Choroid plexus epithelial cell (primary cell): ENCODE measurements at regions not wholly inside any gene's neighbourhood (a gene's known extent, or its start where the extent isn't known, plus 50 kb on each side); places are given as distances from the start of the nearest gene placed in this dataset.

ENCODE experiments used
- DNase-seq: peaks from one replicate; pipeline ENCODE4 v3.0.0-alpha.2; 2010; ENCODE audit warnings: low read depth
- H3K4me3 ChIP-seq: 2 replicates; pipeline ENCODE4 v1.5.1; 2011; ENCODE audit warnings: low read depth, mild to moderate bottlenecking, control low read depth, low read length, moderate library complexity
- TF ChIP-seq, protein P1 (sequence below): conservative IDR thresholded peaks from 2 replicates; pipeline ENCODE4 v1.5.1; 2011; ENCODE audit warnings: low read depth, mild to moderate bottlenecking, control low read depth, inconsistent platforms, low read length, moderate library complexity

DNA sequence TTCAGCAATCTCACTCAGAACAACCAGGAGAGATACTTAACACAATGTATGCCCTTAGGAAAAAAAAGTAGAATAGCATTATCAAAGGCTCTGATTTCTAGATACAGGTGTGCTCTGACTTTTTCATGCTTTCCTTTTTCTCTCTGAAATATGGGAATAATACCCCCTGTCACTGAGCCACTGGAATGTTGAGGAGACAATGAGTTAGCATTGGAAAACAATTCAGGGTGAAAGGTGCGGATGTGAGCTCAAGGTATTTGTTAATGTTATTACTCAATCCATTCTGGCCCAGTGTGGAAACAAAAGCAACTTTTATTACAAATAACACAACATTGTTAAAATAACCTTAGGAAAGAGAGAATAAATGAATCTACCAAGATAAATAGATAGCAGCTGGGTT is 228.0 kb downstream of the IKZF2 start:
- TF ChIP-seq, protein P1, sequence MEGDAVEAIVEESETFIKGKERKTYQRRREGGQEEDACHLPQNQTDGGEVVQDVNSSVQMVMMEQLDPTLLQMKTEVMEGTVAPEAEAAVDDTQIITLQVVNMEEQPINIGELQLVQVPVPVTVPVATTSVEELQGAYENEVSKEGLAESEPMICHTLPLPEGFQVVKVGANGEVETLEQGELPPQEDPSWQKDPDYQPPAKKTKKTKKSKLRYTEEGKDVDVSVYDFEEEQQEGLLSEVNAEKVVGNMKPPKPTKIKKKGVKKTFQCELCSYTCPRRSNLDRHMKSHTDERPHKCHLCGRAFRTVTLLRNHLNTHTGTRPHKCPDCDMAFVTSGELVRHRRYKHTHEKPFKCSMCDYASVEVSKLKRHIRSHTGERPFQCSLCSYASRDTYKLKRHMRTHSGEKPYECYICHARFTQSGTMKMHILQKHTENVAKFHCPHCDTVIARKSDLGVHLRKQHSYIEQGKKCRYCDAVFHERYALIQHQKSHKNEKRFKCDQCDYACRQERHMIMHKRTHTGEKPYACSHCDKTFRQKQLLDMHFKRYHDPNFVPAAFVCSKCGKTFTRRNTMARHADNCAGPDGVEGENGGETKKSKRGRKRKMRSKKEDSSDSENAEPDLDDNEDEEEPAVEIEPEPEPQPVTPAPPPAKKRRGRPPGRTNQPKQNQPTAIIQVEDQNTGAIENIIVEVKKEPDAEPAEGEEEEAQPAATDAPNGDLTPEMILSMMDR = no peak
- DNase-seq = peak; percentile 44
- H3K4me3 ChIP-seq = no peak overlapping the region

DNA sequence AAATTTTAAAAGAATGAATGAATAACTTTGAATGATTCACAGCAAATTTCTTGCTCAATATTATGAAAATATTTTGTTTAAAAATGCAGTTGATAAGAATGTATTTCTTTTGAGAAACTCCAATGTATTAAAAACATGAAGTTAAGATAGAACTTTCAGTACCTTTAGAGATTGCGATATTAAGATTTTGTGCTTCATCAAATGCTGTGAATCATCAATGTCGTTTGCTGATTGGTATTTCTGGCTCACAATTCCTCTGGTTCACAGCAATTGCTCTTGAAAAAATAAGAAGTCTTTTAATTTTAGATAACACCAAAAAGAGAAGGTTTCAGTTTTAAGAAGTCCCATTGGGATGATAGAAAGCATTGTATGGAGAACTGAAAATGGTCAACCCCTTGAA is 228.7 kb downstream of the IKZF2 start:
- no peak overlapping the region for H3K4me3 ChIP-seq
- peak; percentile 58 for DNase-seq
- TF ChIP-seq, protein P1 = no peak

DNA sequence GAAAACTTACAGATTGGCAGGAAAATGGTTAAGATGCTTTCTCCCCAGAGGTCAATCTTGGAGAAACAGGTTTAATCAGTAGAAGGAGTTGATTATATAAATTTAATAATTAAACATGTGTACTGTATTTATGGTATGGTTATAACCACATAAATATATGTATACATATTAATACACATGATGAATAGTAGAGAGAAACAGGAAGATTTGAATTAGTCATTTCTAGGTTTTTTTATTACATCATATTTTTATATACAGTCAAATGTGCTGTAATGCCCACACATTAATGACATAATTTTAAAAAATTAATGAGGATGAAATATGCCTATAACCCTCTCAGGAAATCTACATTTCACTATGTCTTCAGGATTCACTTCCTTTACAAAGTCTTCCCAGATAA is 229.7 kb downstream of the IKZF2 start:
- TF ChIP-seq, protein P1 = no peak
- no peak overlapping the region for H3K4me3 ChIP-seq
- DNase-seq = no peak

DNA sequence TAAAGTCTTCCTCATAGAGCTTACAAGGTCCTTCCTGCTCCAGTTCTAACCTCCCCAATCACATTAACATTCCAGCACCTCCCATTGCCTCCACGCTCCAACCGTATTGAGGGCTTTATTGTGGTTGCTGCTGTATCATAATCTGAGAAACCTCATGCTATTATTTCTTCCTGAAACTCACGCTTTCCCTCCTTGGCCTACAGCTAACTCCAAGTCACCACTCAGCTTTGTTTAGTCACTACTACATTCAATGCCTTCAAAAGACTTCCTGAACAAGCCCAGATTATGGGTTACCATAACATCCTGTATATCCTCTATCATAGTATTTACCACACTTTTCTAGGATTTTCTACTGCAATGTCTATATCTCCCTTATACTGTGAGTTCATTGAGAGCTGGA is 230.4 kb downstream of the IKZF2 start:
- TF ChIP-seq, protein P1 = no peak
- DNase-seq = no peak
- no peak overlapping the region for H3K4me3 ChIP-seq

DNA sequence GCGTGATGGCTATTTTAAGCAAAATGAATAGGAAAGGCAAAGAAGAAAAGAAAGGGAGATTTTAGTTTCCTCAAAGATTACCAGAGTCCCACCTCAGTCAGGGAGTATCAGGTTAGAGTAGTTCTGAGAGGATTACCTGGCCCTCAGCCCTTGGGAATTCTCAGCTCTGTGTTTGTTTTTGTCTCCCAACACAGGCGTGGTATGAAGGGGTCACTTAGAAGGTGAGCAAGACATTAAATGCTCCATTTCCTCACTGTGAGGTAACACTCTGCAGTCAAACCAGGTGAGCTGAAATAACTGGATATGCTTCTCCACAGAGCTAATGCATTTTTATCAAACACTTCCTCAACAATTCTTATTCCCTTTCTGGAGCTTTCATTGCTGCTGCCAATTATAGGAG is 232.2 kb downstream of the IKZF2 start:
- no peak overlapping the region for H3K4me3 ChIP-seq
- no peak for DNase-seq
- TF ChIP-seq, protein P1 = no peak

DNA sequence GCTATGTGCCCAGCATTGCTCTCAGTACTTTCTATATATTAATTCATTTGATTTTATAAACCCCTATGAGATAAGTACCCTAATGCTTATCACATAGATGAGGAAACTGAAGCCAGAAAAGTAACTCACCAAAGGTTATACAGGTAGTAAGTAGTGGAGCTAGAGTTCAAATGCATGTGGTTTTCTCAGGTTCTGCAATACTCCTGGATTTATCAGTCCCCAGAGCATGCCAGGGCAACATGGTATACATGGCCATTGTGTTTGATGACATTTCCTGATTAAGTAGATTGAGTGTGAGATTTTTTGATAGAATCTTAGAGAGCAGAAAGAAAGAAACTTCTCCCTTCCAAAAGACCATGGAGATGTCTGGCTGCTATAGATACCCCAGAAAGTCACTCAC is 233.1 kb downstream of the IKZF2 start:
- no peak for DNase-seq
- H3K4me3 ChIP-seq = no peak overlapping the region
- TF ChIP-seq, protein P1 = no peak

DNA sequence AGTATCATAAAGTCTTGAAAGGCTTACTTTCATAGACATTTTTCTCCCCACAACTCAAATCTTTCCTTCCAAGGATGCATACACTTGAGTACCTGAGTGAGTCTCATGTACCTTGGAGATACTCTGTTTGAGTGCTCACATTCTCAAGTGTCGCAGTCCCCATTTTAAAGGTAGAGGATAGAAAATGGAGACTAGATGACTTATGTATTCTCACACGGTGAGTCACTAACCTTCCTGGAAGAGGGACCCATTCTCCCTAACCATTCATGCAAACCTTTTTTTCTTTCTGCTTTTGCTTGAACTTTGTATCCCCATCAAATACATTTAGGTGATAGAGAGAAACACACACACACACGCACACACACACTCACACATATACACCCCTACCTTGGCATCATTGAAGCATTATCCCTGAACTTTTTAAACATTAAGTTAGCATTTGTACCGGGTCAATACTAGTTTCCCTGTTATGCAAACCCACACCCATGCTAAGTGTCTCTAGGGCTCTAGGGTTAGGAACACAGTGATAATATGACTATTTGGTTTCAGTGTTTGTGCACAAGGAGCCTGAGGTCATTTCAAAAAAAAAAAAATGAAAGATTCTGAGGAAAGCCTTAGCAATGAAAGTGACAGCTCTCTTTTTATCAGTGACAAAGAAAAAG is 236.2 kb downstream of the IKZF2 start:
- TF ChIP-seq, protein P1 = no peak
- no peak for DNase-seq
- H3K4me3 ChIP-seq = no peak overlapping the region
